ENCODE measurements at regions not wholly inside any gene's neighbourhood (a gene's known extent, or its start where the extent isn't known, plus 50 kb on each side); places are given as distances from the start of the nearest gene placed in this dataset.
"Not testable (repeated sequence)": the region's sequence is repeated elsewhere in the genome, so short reads cannot be mapped to it uniquely, and the experiment has no call there.

DNA sequence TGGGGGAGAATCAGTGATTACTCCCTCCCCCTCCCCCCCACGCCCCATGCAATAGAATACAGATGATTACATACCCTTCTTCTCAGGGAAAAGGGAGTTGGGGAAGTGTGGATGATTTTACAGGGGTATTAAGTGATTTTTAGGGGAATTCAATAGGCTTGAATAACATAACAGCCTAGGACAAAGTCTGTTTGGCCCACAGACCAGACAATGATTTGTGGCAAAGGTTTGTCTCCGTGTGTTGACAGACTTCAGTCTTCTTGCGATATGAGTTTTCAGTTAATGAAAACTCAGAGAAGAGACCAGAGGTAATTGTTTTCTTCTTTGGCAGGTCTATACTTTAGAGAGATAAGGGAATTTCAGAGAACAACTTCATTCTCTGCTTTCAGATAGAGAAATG, 95.3 kb downstream of the OR2B2 start:
- in situ Hi-C loops (cut with HindIII; ENCODE audit: low sequenced_read_pairs) = no loop called here
- TF ChIP-seq, protein P1, sequence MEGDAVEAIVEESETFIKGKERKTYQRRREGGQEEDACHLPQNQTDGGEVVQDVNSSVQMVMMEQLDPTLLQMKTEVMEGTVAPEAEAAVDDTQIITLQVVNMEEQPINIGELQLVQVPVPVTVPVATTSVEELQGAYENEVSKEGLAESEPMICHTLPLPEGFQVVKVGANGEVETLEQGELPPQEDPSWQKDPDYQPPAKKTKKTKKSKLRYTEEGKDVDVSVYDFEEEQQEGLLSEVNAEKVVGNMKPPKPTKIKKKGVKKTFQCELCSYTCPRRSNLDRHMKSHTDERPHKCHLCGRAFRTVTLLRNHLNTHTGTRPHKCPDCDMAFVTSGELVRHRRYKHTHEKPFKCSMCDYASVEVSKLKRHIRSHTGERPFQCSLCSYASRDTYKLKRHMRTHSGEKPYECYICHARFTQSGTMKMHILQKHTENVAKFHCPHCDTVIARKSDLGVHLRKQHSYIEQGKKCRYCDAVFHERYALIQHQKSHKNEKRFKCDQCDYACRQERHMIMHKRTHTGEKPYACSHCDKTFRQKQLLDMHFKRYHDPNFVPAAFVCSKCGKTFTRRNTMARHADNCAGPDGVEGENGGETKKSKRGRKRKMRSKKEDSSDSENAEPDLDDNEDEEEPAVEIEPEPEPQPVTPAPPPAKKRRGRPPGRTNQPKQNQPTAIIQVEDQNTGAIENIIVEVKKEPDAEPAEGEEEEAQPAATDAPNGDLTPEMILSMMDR (IDR thresholded peaks at IDR 0.05; ENCODE audit: low read depth, low read length) = no peak
- no peak overlapping the region for H3K4me3 ChIP-seq (ENCODE audit: low read depth, low read length)
- no peak for DNase-seq (ENCODE audit: low read depth, low spot score)

DNA sequence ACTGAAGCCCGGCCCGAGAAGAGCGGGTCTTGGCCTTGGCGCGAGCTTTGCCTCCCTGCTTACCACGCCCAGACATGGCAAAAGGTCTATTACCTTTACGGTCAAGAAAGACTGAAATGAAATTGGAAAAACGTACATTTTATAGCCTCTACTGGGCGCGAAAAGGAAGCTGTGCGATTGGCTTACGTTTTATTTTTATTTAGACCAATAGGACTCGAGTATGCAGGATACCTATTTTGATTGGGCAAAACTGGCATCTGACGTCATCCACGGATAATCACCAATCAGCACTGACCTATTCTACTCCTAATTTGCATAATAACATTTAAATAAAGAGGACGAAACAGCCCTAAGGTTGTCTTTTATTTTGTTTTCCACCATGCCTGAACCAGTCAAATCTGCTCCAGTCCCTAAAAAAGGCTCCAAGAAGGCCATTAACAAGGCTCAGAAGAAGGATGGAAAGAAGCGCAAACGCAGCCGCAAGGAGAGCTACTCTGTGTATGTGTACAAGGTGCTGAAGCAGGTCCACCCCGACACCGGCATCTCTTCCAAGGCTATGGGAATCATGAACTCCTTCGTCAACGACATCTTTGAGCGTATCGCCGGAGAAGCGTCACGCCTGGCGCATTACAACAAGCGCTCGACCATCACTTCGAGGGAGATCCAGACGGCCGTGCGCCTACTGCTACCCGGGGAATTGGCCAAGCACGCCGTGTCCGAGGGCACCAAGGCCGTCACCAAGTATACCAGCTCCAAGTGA, 97.4 kb downstream of the OR2B2 start:
- peak; percentile 97 for DNase-seq (ENCODE audit: low read depth, low spot score)
- TF ChIP-seq, protein P1 (IDR thresholded peaks at IDR 0.05; ENCODE audit: low read depth, low read length) = no peak
- H3K4me3 ChIP-seq (ENCODE audit: low read depth, low read length) = peak overlapping the region; percentile 48
- in situ Hi-C loops (cut with HindIII; ENCODE audit: low sequenced_read_pairs) = no loop called here

DNA sequence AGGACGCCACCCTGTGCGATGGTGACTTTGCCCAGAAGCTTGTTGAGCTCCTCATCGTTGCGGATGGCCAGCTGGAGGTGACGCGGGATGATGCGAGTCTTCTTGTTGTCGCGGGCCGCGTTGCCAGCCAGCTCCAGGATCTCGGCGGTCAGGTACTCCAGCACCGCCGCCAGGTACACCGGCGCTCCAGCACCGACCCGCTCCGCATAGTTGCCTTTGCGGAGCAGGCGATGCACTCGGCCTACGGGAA, 97.9 kb downstream of the OR2B2 start:
- H3K4me3 ChIP-seq (ENCODE audit: low read depth, low read length) = peak overlapping the region; percentile 48
- DNase-seq (ENCODE audit: low read depth, low spot score); in situ Hi-C loops (cut with HindIII; ENCODE audit: low sequenced_read_pairs): not testable (repeated sequence)

GRCh38 chr6:27812805-27813492, 99.2 kb downstream of the OR2B2 start:
- in situ Hi-C loops (cut with HindIII; ENCODE audit: low sequenced_read_pairs) = no loop called here
- TF ChIP-seq, protein P1 (IDR thresholded peaks at IDR 0.05; ENCODE audit: low read depth, low read length) = no peak
- H3K4me3 ChIP-seq (ENCODE audit: low read depth, low read length) = no peak overlapping the region
- no peak for DNase-seq (ENCODE audit: low read depth, low spot score)

DNA sequence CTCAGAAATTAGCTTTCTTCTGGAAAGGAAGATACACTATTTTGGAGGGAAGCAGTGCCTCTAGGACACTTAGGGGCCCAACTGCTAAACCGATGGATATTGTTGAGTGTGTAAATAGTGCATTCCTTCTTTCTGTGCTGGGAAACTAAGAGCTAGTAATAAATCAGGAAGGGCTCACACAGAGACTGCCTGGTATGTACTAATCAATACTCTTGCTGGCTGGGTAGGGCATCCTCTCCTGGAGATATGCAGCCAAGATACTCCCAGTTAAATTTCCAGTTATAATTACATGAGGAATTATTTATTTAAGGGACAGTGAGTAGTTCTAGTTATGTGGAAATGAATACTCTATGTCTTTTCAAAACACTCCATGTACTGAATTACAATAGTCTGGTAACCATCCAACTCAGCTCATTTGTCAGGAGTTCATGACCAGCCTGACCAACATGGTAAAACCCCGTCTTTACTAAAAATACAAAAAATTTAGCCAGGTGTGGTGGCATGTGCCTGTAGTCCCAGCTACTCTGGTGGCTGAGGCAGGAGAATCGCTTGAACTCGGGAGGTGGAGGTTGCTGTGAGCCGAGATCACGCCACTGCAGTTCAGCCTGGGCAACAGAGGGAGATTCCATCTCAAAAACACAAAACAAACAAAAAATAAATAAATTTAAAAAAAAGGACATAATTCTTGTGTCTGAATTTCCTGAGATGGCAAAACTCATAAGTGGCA, 100.0 kb downstream of the OR2B2 start:
- TF ChIP-seq, protein P1 (IDR thresholded peaks at IDR 0.05; ENCODE audit: low read depth, low read length) = no peak
- H3K4me3 ChIP-seq (ENCODE audit: low read depth, low read length) = no peak overlapping the region
- no peak for DNase-seq (ENCODE audit: low read depth, low spot score)
- in situ Hi-C loops (cut with HindIII; ENCODE audit: low sequenced_read_pairs) = no loop called here

- H3K4me3 ChIP-seq (ENCODE audit: low read depth, low read length) = no peak overlapping the region
- TF ChIP-seq, protein P1 (IDR thresholded peaks at IDR 0.05; ENCODE audit: low read depth, low read length) = no peak
- no peak for DNase-seq (ENCODE audit: low read depth, low spot score)
- in situ Hi-C loops (cut with HindIII; ENCODE audit: low sequenced_read_pairs) = no loop called here
These were observed 100.8 kb downstream of the OR2B2 start for GRCh38 chr6:27811451-27811772.
